Esophagus squamous epithelium (tissue), 4 donors: ENCODE measurements at regions not wholly inside any gene's neighbourhood (a gene's known extent, or its start where the extent isn't known, plus 50 kb on each side); places are given as distances from the start of the nearest gene placed in this dataset.

ENCODE experiments used
- POLR2A ChIP-seq, 4 donors: fragments of 450-650 bp; IDR thresholded peaks; one replicate each; pipeline ENCODE4 v1.6.1; 2017; ENCODE audit warnings: antibody characterized with exemption in 4 of 4, mild to moderate bottlenecking in 4 of 4, moderate library complexity in 3 of 4
- TF ChIP-seq, protein P1 (sequence below), 6 experiments: fragments of 450-650 bp in 4 of 6; fragments of 200-600 bp in 2 of 6; sonication (generic) in 2 of 6; IDR thresholded peaks; one replicate each; pipeline ENCODE4 v1.5.1; 2016 to 2019; ENCODE audit warnings: antibody characterized with exemption in 6 of 6, mild to moderate bottlenecking in 4 of 6, moderate library complexity in 4 of 6

- no peak for TF ChIP-seq POLR2A (IDR thresholded peaks at IDR 0.05)
- TF ChIP-seq, protein P1, sequence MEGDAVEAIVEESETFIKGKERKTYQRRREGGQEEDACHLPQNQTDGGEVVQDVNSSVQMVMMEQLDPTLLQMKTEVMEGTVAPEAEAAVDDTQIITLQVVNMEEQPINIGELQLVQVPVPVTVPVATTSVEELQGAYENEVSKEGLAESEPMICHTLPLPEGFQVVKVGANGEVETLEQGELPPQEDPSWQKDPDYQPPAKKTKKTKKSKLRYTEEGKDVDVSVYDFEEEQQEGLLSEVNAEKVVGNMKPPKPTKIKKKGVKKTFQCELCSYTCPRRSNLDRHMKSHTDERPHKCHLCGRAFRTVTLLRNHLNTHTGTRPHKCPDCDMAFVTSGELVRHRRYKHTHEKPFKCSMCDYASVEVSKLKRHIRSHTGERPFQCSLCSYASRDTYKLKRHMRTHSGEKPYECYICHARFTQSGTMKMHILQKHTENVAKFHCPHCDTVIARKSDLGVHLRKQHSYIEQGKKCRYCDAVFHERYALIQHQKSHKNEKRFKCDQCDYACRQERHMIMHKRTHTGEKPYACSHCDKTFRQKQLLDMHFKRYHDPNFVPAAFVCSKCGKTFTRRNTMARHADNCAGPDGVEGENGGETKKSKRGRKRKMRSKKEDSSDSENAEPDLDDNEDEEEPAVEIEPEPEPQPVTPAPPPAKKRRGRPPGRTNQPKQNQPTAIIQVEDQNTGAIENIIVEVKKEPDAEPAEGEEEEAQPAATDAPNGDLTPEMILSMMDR (IDR thresholded peaks at IDR 0.05): no peak
These were observed 682.5 kb downstream of the QKI start for GRCh38 chr6:164097056-164097455.
